K562 (cell line): ENCODE measurements at regions not wholly inside any gene's neighbourhood (a gene's known extent, or its start where the extent isn't known, plus 50 kb on each side); places are given as distances from the start of the nearest gene placed in this dataset.

Experiments used
- CTCF ChIP-seq, 3 experiments: IDR thresholded peaks in 2 of 3; conservative IDR thresholded peaks in 1 of 3; 2 replicates each; pipeline ENCODE4 v1.5.1; 2011 to 2012; ENCODE audit warnings: low read length in 3 of 3, mild to moderate bottlenecking in 3 of 3, control low read depth in 2 of 3, improper control_type of control experiment in 1 of 3, inconsistent platforms in 1 of 3, low read depth in 1 of 3, mixed read lengths in 1 of 3, moderate library complexity in 1 of 3; ENCODE audit not compliant: insufficient read depth in 2 of 3
- FOXO4 ChIP-seq: fragments of 450-650 bp; formaldehyde crosslinking; IDR thresholded peaks from 2 replicates; pipeline ENCODE4 v1.4.0; 2020; ENCODE audit warnings: mild to moderate bottlenecking, moderate library complexity
- HDAC2 ChIP-seq: fragments of 450-650 bp; IDR thresholded peaks from 2 replicates; pipeline ENCODE4 v1.6.1; 2016; ENCODE audit warnings: mild to moderate bottlenecking
- NCOA1 ChIP-seq: fragments of 450-650 bp; IDR thresholded peaks from 2 replicates; pipeline ENCODE4 v1.6.1; 2016; ENCODE audit warnings: low read depth
- POLR2AphosphoS5 ChIP-seq: IDR thresholded peaks from 2 replicates; pipeline ENCODE4 v1.6.1; 2011; ENCODE audit warnings: mild to moderate bottlenecking, low read depth, low read length, moderate library complexity; ENCODE audit not compliant: control insufficient read depth, insufficient read depth
- RNF2 ChIP-seq: sonication (generic); IDR thresholded peaks from 2 replicates; pipeline ENCODE4 v1.6.1; 2016
- SNAPC5 ChIP-seq: fragments of 250-450 bp; sonication (Bioruptor Pico); IDR thresholded peaks from 2 replicates; pipeline ENCODE4 v1.8.0; 2021; ENCODE audit warnings: moderate library complexity, mild to moderate bottlenecking, inconsistent platforms
- ZNF121 ChIP-seq: sonication (generic); formaldehyde crosslinking; conservative IDR thresholded peaks from 2 replicates; pipeline ENCODE4 v1.8.0; 2022; ENCODE audit warnings: missing genetic modification reagents
- ZNF263 ChIP-seq: sonication (generic); formaldehyde crosslinking; IDR thresholded peaks from 2 replicates; pipeline ENCODE4 v1.8.0; 2022; ENCODE audit warnings: mild to moderate bottlenecking, missing genetic modification reagents, borderline replicate concordance
- ZNF407 ChIP-seq: fragments of 450-650 bp; IDR thresholded peaks from 2 replicates; pipeline ENCODE4 v1.6.1; 2016; ENCODE audit warnings: low read depth
- ZNF766 ChIP-seq: fragments of 200-800 bp; sonication (Bioruptor generic); conservative IDR thresholded peaks from 2 replicates; pipeline ENCODE4 v1.6.1; 2016; ENCODE audit warnings: missing genetic modification characterization, missing compliant biosample characterization

GRCh38 chr21:35437941-35438340 is 388.8 kb upstream of the RUNX1 start:
- no peak for TF ChIP-seq CTCF (IDR thresholded peaks at IDR 0.05 in 2 of 3, conservative IDR thresholded peaks at IDR 0.05 in 1 of 3; ENCODE audit: insufficient read depth in 2 of 3, low read depth in 1 of 3, low read length in 3 of 3)
- no peak for TF ChIP-seq RNF2
- TF ChIP-seq ZNF263 (CRISPR knock-in tag): no peak
- no peak for TF ChIP-seq HDAC2
- no peak for TF ChIP-seq POLR2AphosphoS5
- TF ChIP-seq ZNF766 (CRISPR knock-in tag): no peak
- no peak for TF ChIP-seq FOXO4 (CRISPR knock-in tag)
- no peak for TF ChIP-seq NCOA1
- no peak for TF ChIP-seq ZNF121
- TF ChIP-seq ZNF407: no peak
- no peak for TF ChIP-seq SNAPC5 (CRISPR knock-in tag)
